CD14-positive monocyte (primary cell): ENCODE measurements at regions not wholly inside any gene's neighbourhood (a gene's known extent, or its start where the extent isn't known, plus 50 kb on each side); places are given as distances from the start of the nearest gene placed in this dataset.

Experiments used
- DNase-seq, 3 donors: peaks; one replicate each; pipeline ENCODE4 v3.0.0-alpha.2; 2011 to 2022
- H2AFZ ChIP-seq: 2 replicates; pipeline ENCODE4 v1.6.0; 2012; ENCODE audit warnings: mild to moderate bottlenecking, low read depth, low read length, inconsistent platforms; ENCODE audit not compliant: insufficient read depth, poor library complexity, severe bottlenecking
- H3K27ac ChIP-seq, 2 donors: 1 replicate in 1 of 2; 2 replicates in 1 of 2; pipeline ENCODE4 v1.5.1; 2012 to 2013; ENCODE audit warnings: low read length in 2 of 2, control low read depth in 1 of 2, inconsistent platforms in 1 of 2, low read depth in 1 of 2, mild to moderate bottlenecking in 1 of 2
- H3K27me3 ChIP-seq, 2 donors: one replicate each; pipeline versions ENCODE4 v1.6.0 to v1.6.1; 2011 to 2013; ENCODE audit warnings: low read length in 2 of 2; ENCODE audit not compliant: control insufficient read depth in 2 of 2, insufficient read depth in 2 of 2
- H3K36me3 ChIP-seq, 2 donors: replicated peaks in 1 of 2; 1 replicate in 1 of 2; 2 replicates in 1 of 2; pipeline versions ENCODE4 v1.5.1 to v1.6.1; 2012 to 2013; ENCODE audit warnings: low read length in 2 of 2, control low read depth in 1 of 2, inconsistent platforms in 1 of 2, mild to moderate bottlenecking in 1 of 2; ENCODE audit not compliant: insufficient read depth in 2 of 2, control insufficient read depth in 1 of 2
- H3K4me1 ChIP-seq, 2 donors: 1 replicate in 1 of 2; 2 replicates in 1 of 2; pipeline versions ENCODE4 v1.5.1 to v1.6.1; 2012 to 2013; ENCODE audit warnings: low read length in 2 of 2, control low read depth in 1 of 2, inconsistent platforms in 1 of 2, mild to moderate bottlenecking in 1 of 2, moderate library complexity in 1 of 2; ENCODE audit not compliant: insufficient read depth in 2 of 2, control insufficient read depth in 1 of 2
- H3K4me2 ChIP-seq: replicated peaks from 2 replicates; pipeline ENCODE3; 2012; ENCODE audit warnings: low read length, moderate library complexity, mild to moderate bottlenecking; ENCODE audit not compliant: poor library complexity, severe bottlenecking; ENCODE audit errors: extremely low read depth
- H3K4me3 ChIP-seq, 3 experiments: fragments of 200-600 bp in 1 of 3; sonication (generic) in 1 of 3; replicated peaks in 1 of 3; 1 replicate in 2 of 3; 2 replicates in 1 of 3; pipeline ENCODE4 v1.5.1; 2011 to 2013; ENCODE audit warnings: low read length in 3 of 3, mild to moderate bottlenecking in 3 of 3, control low read depth in 2 of 3, low read depth in 2 of 3, inconsistent platforms in 1 of 3, moderate library complexity in 1 of 3
- H3K79me2 ChIP-seq: 2 replicates; pipeline ENCODE4 v1.6.0; 2012; ENCODE audit warnings: mild to moderate bottlenecking, control low read depth, inconsistent platforms, low read length, moderate library complexity; ENCODE audit not compliant: insufficient read depth
- H3K9ac ChIP-seq: 2 replicates; pipeline ENCODE4 v1.6.0; 2017; ENCODE audit warnings: low read length, mild to moderate bottlenecking; ENCODE audit not compliant: insufficient read depth, poor library complexity, severe bottlenecking
- H3K9me3 ChIP-seq, 2 donors: replicated peaks in 1 of 2; 1 replicate in 1 of 2; 2 replicates in 1 of 2; pipeline versions ENCODE4 v1.5.1 to v1.6.1; 2012 to 2013; ENCODE audit warnings: low read length in 2 of 2, control low read depth in 1 of 2; ENCODE audit not compliant: control insufficient read depth in 1 of 2, insufficient read depth in 1 of 2
- H4K20me1 ChIP-seq: 2 replicates; pipeline ENCODE4 v1.6.0; 2012; ENCODE audit warnings: mild to moderate bottlenecking, low read length, control low read depth, moderate library complexity; ENCODE audit not compliant: insufficient read depth
- H3K27ac Mint-ChIP-seq, 7 donors: one replicate each; pipeline ENCODE4 v1.8.0; 2020; ENCODE audit warnings: mild to moderate bottlenecking in 7 of 7, mixed read lengths in 7 of 7, moderate library complexity in 6 of 7, inconsistent platforms in 2 of 7
- H3K27me3 Mint-ChIP-seq, 3 donors: one replicate each; pipeline ENCODE4 v1.8.0; 2021 to 2022; ENCODE audit warnings: low read depth in 3 of 3, mild to moderate bottlenecking in 3 of 3, mixed read lengths in 3 of 3, moderate library complexity in 3 of 3, inconsistent platforms in 1 of 3
- H3K36me3 Mint-ChIP-seq, 2 donors: one replicate each; pipeline ENCODE4 v1.8.0; 2020; ENCODE audit warnings: mixed read lengths in 2 of 2, inconsistent platforms in 1 of 2, mild to moderate bottlenecking in 1 of 2
- H3K4me1 Mint-ChIP-seq: one replicate; pipeline ENCODE4 v1.8.0; 2020; ENCODE audit warnings: mild to moderate bottlenecking, mixed read lengths
- H3K4me3 Mint-ChIP-seq, 2 donors: one replicate each; pipeline ENCODE4 v1.8.0; 2020; ENCODE audit warnings: mild to moderate bottlenecking in 2 of 2, mixed read lengths in 2 of 2, moderate library complexity in 1 of 2
- H3K9me3 Mint-ChIP-seq, 7 donors: one replicate each; pipeline ENCODE4 v1.8.0; 2020 to 2022; ENCODE audit warnings: mixed read lengths in 7 of 7, mild to moderate bottlenecking in 6 of 7, moderate library complexity in 6 of 7, inconsistent platforms in 2 of 7
- CTCF ChIP-seq: fragments of 200-600 bp; IDR thresholded peaks from one replicate; pipeline ENCODE4 v1.8.0; 2022; ENCODE audit warnings: antibody characterized with exemption, mild to moderate bottlenecking
- WGBS: methylation state at CpG from one replicate; pipeline ENCODE4 v1.1.5; 2013; ENCODE audit warnings: missing lambda C conversion rate; ENCODE audit not compliant: insufficient coverage; 5-methylcytosine and 5-hydroxymethylcytosine counted together
- intact Hi-C, 2 donors: fragments of 100-400 bp; cut with micrococcal nuclease; formaldehyde crosslinking; loops; one replicate each; pipeline versions ENCODE4 v1.15.0 to v1.15.1; 2023

- Mint-ChIP-seq H3K27ac (no peak overlapping the region), H3K4me1 (no peaks in the 10 kb centered on the region), H3K9me3 (peaks cover 2 to 13% (median 10%) of the 10 kb centered on the region in 7 donors), H3K27me3 (peaks cover 2 to 9% (median 3%) of the 10 kb centered on the region in 3 donors), H3K4me3 (no peak overlapping the region), H3K36me3 (no peaks in the 10 kb centered on the region)
- WGBS, result 86% methylated on average over 1 of the region's 5 CpGs
- no peak overlapping the region for H2AFZ ChIP-seq
- no peak overlapping the region for H3K9ac ChIP-seq
- H3K27me3 ChIP-seq, result no peaks in the 10 kb centered on the region
- no peak for TF ChIP-seq CTCF
- H3K9me3 ChIP-seq, result no peaks in the 10 kb centered on the region
- no peaks in the 10 kb centered on the region for H3K36me3 ChIP-seq
- H4K20me1 ChIP-seq, result no peaks in the 10 kb centered on the region
- H3K4me1 ChIP-seq, result no peaks in the 10 kb centered on the region
- intact Hi-C loops, result no loop called here
- no peak overlapping the region for H3K4me3 ChIP-seq
- no peak overlapping the region for H3K4me2 ChIP-seq
- H3K27ac ChIP-seq, result no peak overlapping the region
- DNase-seq, result no peak
- no peaks in the 10 kb centered on the region for H3K79me2 ChIP-seq
These were observed 265.7 kb downstream of the PTBP2 start for GRCh38 chr1:96987186-96987703.

DNA sequence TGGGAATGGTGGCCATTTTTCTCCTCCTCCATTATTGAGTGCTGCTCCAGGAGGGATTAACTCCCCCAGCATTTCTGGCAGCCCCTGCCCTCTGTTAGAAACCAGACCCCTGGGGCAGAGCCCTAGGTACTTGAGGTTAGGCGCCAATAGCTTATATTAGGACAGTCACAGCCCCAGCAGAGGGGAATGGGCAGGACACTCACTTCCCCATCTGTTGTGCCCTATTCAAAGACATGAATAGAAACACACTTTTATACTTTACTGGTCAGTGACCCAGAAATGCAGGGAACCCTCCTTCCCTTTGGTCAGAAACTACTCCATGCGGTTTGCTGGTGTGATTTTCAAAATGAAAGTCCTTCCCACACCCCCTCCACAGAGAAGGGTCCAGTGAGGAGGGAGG, 267.7 kb downstream of the PTBP2 start:
- Histone ChIP-seq H4K20me1 (no peaks in the 10 kb centered on the region), H2AFZ (no peak overlapping the region), H3K4me2 (no peak overlapping the region), H3K4me3 (no peak overlapping the region), H3K9me3 (no peaks in the 10 kb centered on the region), H3K27ac (no peak overlapping the region), H3K79me2 (no peaks in the 10 kb centered on the region), H3K4me1 (no peaks in the 10 kb centered on the region), H3K27me3 (no peaks in the 10 kb centered on the region), H3K36me3 (no peaks in the 10 kb centered on the region), H3K9ac (no peak overlapping the region)
- Mint-ChIP-seq H3K27me3 (peaks cover 3 to 9% (median 3%) of the 10 kb centered on the region in 3 donors), H3K4me1 (no peaks in the 10 kb centered on the region), H3K27ac (no peak overlapping the region), H3K36me3 (no peaks in the 10 kb centered on the region), H3K9me3 (peaks cover 0 to 15% (median 10%) of the 10 kb centered on the region in 7 donors), H3K4me3 (no peak overlapping the region)
- no peak for DNase-seq
- no CpG with 5 or more reads among the region's 2 CpGs for WGBS
- intact Hi-C loops, result no loop called here
- no peak for TF ChIP-seq CTCF
